ENCODE measurements at regions not wholly inside any gene's neighbourhood (a gene's known extent, or its start where the extent isn't known, plus 50 kb on each side); places are given as distances from the start of the nearest gene placed in this dataset.

DNA sequence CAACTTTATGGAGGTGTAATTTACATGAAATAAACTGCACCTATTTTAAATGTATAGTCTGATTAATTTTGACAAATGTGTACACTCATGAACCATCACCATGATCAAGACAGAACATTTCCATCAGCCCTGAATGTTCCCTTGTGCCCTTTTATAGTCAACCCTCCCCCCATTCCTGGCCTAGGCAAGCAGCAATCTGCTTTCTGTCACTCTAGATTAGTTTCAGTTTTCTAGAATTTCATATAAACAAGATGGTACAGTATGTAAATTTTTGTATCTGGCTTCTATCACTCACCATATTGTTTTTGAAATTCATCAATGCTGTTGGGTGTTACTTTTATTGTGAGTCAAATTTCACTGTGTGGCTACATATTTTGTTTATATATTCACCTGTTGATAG, 234.2 kb upstream of the RPS6KA3 start:
- H3K4me3 ChIP-seq (ENCODE audit: low read depth, low read length), result no peak overlapping the region
- DNase-seq (ENCODE audit: low read depth), result no peak
- TF ChIP-seq, protein P1, sequence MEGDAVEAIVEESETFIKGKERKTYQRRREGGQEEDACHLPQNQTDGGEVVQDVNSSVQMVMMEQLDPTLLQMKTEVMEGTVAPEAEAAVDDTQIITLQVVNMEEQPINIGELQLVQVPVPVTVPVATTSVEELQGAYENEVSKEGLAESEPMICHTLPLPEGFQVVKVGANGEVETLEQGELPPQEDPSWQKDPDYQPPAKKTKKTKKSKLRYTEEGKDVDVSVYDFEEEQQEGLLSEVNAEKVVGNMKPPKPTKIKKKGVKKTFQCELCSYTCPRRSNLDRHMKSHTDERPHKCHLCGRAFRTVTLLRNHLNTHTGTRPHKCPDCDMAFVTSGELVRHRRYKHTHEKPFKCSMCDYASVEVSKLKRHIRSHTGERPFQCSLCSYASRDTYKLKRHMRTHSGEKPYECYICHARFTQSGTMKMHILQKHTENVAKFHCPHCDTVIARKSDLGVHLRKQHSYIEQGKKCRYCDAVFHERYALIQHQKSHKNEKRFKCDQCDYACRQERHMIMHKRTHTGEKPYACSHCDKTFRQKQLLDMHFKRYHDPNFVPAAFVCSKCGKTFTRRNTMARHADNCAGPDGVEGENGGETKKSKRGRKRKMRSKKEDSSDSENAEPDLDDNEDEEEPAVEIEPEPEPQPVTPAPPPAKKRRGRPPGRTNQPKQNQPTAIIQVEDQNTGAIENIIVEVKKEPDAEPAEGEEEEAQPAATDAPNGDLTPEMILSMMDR (IDR thresholded peaks at IDR 0.05; ENCODE audit: low read depth, low read length, missing control alignments), result no peak

GRCh38 chrX:20500171-20500865, 233.6 kb upstream of the RPS6KA3 start:
- DNase-seq (ENCODE audit: low read depth), result no peak
- TF ChIP-seq, protein P1 (IDR thresholded peaks at IDR 0.05; ENCODE audit: low read depth, low read length, missing control alignments), result no peak
- no peak overlapping the region for H3K4me3 ChIP-seq (ENCODE audit: low read depth, low read length)

DNA sequence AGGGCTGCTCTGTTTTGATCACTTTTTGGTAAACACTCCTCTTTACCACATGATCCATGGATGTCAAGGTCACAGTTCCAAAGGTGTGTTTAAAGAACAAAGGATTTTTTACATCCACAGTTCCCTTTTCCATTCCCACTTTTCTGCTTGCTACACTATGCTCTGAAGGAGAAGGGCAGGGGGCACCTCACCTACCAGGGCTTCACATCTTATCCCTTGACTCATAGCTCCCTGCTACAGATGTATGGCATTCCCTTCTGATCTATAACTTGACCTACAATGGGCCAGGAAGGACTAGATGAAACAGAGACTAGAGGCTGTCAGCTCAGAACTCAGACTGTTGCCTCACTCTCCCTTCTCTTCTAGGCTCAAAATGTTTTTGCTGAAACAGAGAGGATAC, 233.1 kb upstream of the RPS6KA3 start:
- no peak overlapping the region for H3K4me3 ChIP-seq (ENCODE audit: low read depth, low read length)
- no peak for DNase-seq (ENCODE audit: low read depth)
- TF ChIP-seq, protein P1 (IDR thresholded peaks at IDR 0.05; ENCODE audit: low read depth, low read length, missing control alignments), result no peak

DNA sequence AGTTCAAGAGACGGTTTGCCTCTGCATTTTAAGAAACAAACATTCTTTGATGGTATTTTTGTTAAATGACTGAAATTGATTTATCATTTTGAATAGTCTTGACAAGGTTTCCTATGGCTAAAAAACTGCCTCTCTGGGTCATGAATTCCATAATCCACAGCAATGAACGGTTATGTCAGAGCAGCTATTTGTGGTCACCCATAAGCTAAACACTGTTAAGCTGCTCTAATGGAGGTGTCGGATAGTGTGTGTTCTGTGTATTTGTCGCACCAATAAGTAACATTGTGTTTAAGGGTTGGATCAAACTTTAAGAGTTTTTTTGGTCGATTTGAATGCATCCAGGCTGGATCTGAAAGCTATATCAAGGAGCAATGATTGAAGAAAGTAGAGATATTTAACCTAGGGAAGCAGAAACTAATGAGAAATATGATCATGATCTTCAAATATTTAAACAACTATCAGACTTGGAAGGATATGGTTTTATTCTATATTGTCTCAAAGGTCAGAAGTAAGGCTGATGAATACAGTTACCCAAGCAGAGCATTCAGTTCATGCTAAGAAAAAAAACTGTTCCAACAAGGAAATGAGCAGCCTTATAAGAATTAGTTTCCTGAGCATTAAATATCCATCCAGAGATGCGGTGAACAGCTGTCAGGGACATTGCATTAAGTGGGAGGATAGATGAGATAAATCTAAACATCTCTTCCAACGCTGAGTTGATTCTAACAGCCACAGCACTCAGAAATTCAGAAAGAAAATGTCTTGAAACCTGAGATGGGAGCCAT, 232.3 kb upstream of the RPS6KA3 start:
- no peak for DNase-seq (ENCODE audit: low read depth)
- no peak overlapping the region for H3K4me3 ChIP-seq (ENCODE audit: low read depth, low read length)
- TF ChIP-seq, protein P1 (IDR thresholded peaks at IDR 0.05; ENCODE audit: low read depth, low read length, missing control alignments), result no peak

- no peak for DNase-seq (ENCODE audit: low read depth)
- H3K4me3 ChIP-seq (ENCODE audit: low read depth, low read length), result no peak overlapping the region
- TF ChIP-seq, protein P1 (IDR thresholded peaks at IDR 0.05; ENCODE audit: low read depth, low read length, missing control alignments), result no peak
Measured at GRCh38 chrX:20495575-20495974, 228.9 kb upstream of the RPS6KA3 start.

- no peak for DNase-seq (ENCODE audit: low read depth)
- TF ChIP-seq, protein P1 (IDR thresholded peaks at IDR 0.05; ENCODE audit: low read depth, low read length, missing control alignments), result no peak
- H3K4me3 ChIP-seq (ENCODE audit: low read depth, low read length), result no peak overlapping the region
Measured at GRCh38 chrX:20488473-20488872, 221.8 kb upstream of the RPS6KA3 start.

All from GM12864 (cell line).